ENCODE measurements at regions not wholly inside any gene's neighbourhood (a gene's known extent, or its start where the extent isn't known, plus 50 kb on each side); places are given as distances from the start of the nearest gene placed in this dataset.

GRCh38 chr16:54547052-54547451 lies 260.5 kb upstream of the IRX3 start:
- in situ Hi-C loops (cut with MboI; ENCODE audit: low pct_unique_long_range_greater_than_20kb, low sequenced_read_pairs), result no loop called here
- no peak for DNase-seq

DNA sequence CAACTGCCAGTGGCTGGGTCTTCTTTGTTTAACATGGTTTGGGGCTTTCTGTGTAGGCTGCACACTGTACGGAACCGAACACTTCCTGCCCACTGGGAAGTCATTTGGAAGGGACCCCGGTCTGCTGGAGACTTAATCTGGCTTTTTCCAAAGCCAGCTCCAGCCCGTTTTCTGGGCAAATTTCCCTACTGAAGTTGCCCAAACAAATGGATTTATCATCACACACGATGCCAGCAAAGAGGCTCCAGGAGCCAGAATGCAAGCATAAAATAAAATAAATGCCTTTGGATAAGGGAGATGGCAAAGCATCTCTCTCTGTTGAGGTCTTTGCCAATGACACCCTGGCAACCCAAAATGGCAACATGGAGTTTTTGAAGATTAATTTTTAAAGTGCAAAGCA lies 259.9 kb upstream of the IRX3 start:
- in situ Hi-C loops (cut with MboI; ENCODE audit: low pct_unique_long_range_greater_than_20kb, low sequenced_read_pairs), result no loop called here
- DNase-seq, result no peak

GRCh38 chr16:54545854-54546511 lies 259.4 kb upstream of the IRX3 start:
- no peak for DNase-seq
- in situ Hi-C loops (cut with MboI; ENCODE audit: low pct_unique_long_range_greater_than_20kb, low sequenced_read_pairs), result no loop called here

GRCh38 chr16:54544553-54545180 lies 258.1 kb upstream of the IRX3 start:
- in situ Hi-C loops (cut with MboI; ENCODE audit: low pct_unique_long_range_greater_than_20kb, low sequenced_read_pairs), result no loop called here

GRCh38 chr16:54542805-54543505 lies 256.4 kb upstream of the IRX3 start:
- no peak for DNase-seq

More at GRCh38 chr16:54544553-54545180, 258.1 kb upstream of the IRX3 start:
- DNase-seq, result no peak

GRCh38 chr16:54540525-54541180 lies 254.1 kb upstream of the IRX3 start:
- in situ Hi-C loops (cut with MboI; ENCODE audit: low pct_unique_long_range_greater_than_20kb, low sequenced_read_pairs), result no loop called here
- DNase-seq, result no peak

More at GRCh38 chr16:54542805-54543505, 256.4 kb upstream of the IRX3 start:
- in situ Hi-C loops (cut with MboI; ENCODE audit: low pct_unique_long_range_greater_than_20kb, low sequenced_read_pairs), result no loop called here

- DNase-seq, result no peak
- in situ Hi-C loops (cut with MboI; ENCODE audit: low pct_unique_long_range_greater_than_20kb, low sequenced_read_pairs), result no loop called here
These were observed 251.7 kb upstream of the IRX3 start for GRCh38 chr16:54538276-54538675.

- DNase-seq, result no peak
- in situ Hi-C loops (cut with MboI; ENCODE audit: low pct_unique_long_range_greater_than_20kb, low sequenced_read_pairs), result no loop called here
These were observed 247.4 kb upstream of the IRX3 start for GRCh38 chr16:54533856-54534490.

GRCh38 chr16:54526916-54527315 lies 240.3 kb upstream of the IRX3 start:
- DNase-seq, result no peak
- in situ Hi-C loops (cut with MboI; ENCODE audit: low pct_unique_long_range_greater_than_20kb, low sequenced_read_pairs), result no loop called here

GRCh38 chr16:54526087-54526486 lies 239.5 kb upstream of the IRX3 start:
- in situ Hi-C loops (cut with MboI; ENCODE audit: low pct_unique_long_range_greater_than_20kb, low sequenced_read_pairs), result no loop called here
- DNase-seq, result no peak

- no peak for DNase-seq
- in situ Hi-C loops (cut with MboI; ENCODE audit: low pct_unique_long_range_greater_than_20kb, low sequenced_read_pairs), result no loop called here
These were observed 238.5 kb upstream of the IRX3 start for GRCh38 chr16:54525104-54525503.

DNA sequence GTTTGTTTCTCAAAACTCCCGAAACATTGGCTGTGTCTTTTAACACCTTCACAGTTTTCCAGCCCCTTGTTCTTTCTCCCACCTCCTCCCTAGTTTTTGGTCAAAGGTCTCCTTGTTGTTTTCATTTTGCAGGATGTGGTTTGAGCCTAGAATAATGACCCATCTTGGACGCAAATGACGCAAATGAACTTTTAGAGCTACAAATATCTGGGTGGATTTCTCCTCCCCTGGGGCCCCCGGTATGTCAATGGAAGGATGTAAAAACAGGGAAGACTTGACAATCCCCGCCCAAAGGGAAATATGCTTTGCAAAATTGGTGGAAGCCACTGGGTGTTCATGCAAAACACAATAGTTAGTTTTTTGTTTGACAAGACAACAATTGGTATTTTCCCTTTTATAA lies 236.0 kb upstream of the IRX3 start:
- in situ Hi-C loops (cut with MboI; ENCODE audit: low pct_unique_long_range_greater_than_20kb, low sequenced_read_pairs), result no loop called here
- no peak for DNase-seq

- in situ Hi-C loops (cut with MboI; ENCODE audit: low pct_unique_long_range_greater_than_20kb, low sequenced_read_pairs), result no loop called here
- no peak for DNase-seq
These were observed 234.7 kb upstream of the IRX3 start for GRCh38 chr16:54521327-54521726.

DNA sequence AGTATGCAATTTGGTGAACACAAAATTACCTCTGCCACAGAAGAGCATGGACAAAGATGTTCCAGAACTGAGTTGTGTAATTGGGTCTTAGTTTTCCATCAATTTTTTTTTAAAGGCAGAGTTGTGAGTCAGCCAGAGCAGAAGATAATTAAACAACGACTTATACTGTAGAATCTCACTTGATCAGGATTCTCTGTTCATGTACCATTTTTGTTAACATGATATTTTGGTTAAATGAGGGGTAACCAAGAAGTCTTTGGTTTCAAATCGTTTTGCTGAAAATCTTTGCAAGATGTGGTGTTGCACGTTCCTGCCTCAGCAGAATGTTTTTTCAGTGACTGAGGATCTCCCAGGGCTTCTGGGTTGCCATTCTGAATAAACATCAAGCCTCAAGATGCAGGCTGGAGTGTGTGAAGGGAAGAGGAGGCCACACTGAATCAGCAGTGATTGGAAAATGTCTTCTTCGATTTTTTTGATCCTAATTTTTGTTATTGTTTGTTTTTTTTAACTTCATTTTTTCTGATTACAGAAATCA lies 232.6 kb upstream of the IRX3 start:
- no peak for DNase-seq
- in situ Hi-C loops (cut with MboI; ENCODE audit: low pct_unique_long_range_greater_than_20kb, low sequenced_read_pairs), result no loop called here

DNA sequence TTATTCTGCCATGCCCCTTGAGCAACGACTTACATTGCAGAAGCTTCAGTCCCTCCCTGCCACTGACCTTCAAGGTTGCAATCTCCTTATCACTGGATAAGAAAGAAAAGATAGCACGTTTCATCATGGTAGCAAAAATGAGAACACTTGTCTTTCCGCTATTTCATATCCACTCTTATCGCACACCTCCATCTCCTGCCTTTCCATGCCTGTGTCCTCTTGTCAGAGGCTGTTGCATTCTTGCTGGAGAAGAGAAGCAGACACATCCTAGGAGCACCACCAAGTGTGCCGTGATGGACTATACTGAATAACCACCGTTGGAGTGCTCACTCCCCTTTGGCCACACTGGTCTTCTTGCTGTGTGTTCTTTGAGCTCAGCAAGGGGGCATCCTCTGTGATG lies 230.6 kb upstream of the IRX3 start:
- DNase-seq, result no peak
- in situ Hi-C loops (cut with MboI; ENCODE audit: low pct_unique_long_range_greater_than_20kb, low sequenced_read_pairs), result no loop called here

- DNase-seq, result no peak
- in situ Hi-C loops (cut with MboI; ENCODE audit: low pct_unique_long_range_greater_than_20kb, low sequenced_read_pairs), result no loop called here
These were observed 225.9 kb upstream of the IRX3 start for GRCh38 chr16:54512467-54512995.

DNA sequence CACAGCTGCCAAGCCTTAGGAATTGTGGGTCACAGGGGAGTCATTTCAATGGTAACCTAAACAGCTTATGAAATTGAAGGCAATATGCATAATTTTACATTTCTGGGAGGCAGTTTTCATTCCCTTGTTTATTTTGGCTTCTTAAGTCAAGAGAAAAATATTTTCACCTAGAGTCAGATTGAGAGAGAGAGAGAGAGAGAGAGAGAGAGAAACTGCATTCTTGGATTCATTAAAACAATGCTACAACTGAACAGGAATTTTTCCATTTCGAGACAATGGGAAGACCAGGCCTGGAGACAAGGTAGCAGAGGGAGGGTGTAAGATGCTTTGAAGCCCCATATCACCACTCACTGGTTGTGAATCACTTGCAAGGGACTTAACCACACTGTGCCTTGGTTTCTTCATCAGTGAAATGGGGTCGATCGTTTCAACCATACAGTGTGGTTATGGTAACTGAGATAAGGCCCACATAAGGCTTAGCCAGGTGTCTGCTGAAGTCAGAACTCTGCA lies 224.7 kb upstream of the IRX3 start:
- in situ Hi-C loops (cut with MboI; ENCODE audit: low pct_unique_long_range_greater_than_20kb, low sequenced_read_pairs), result no loop called here
- DNase-seq, result no peak

DNA sequence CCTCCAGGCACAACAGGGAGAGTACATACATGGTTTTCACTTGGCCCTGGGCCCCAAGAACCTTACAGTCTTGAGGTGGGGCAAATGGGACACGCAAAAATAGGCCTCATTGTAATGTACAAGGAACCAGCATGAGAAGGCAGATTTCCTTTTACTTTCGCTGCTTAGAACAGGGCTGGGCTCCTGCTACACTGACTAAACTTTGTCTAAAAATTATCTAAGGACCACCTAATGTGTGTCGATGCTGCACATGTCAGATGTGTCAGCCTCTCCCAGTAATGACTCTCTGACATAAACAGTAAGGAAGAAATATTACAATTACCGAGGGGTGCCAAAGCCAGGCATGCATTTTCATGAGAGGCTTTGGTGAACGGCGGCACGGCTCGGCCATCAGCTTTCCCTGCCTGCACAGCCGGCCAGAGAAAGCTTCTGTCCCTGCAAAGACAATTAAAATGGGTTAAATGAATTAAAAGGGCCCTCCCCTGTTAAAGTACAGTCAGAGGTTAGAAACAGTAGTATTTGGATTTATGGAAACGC lies 224.2 kb upstream of the IRX3 start:
- DNase-seq, result no peak
- in situ Hi-C loops (cut with MboI; ENCODE audit: low pct_unique_long_range_greater_than_20kb, low sequenced_read_pairs), result no loop called here

- DNase-seq, result no peak
- in situ Hi-C loops (cut with MboI; ENCODE audit: low pct_unique_long_range_greater_than_20kb, low sequenced_read_pairs), result no loop called here
These were observed 222.9 kb upstream of the IRX3 start for GRCh38 chr16:54509456-54509855.

Data from KBM-7 (cell line).